Immature natural killer cell (primary cell): ENCODE measurements at regions not wholly inside any gene's neighbourhood (a gene's known extent, or its start where the extent isn't known, plus 50 kb on each side); places are given as distances from the start of the nearest gene placed in this dataset.

Experiments used
- DNase-seq, 3 donors: peaks; one replicate each; pipeline ENCODE4 v3.0.0; 2022; ENCODE audit warnings: mixed read lengths in 1 of 3
- H3K27ac Mint-ChIP-seq, 6 donors: one replicate each; pipeline ENCODE4 v1.8.0; 2020; ENCODE audit warnings: mixed read lengths in 6 of 6, mild to moderate bottlenecking in 5 of 6, inconsistent platforms in 4 of 6, moderate library complexity in 3 of 6
- H3K27me3 Mint-ChIP-seq, 3 donors: one replicate each; pipeline ENCODE4 v1.8.0; 2020 to 2021; ENCODE audit warnings: low read depth in 3 of 3, mild to moderate bottlenecking in 3 of 3, mixed read lengths in 3 of 3, moderate library complexity in 3 of 3, inconsistent platforms in 1 of 3
- H3K36me3 Mint-ChIP-seq, 3 donors: one replicate each; pipeline ENCODE4 v1.8.0; 2020; ENCODE audit warnings: mixed read lengths in 3 of 3, inconsistent platforms in 2 of 3, mild to moderate bottlenecking in 2 of 3
- H3K4me1 Mint-ChIP-seq, 2 donors: one replicate each; pipeline ENCODE4 v1.8.0; 2020; ENCODE audit warnings: inconsistent platforms in 2 of 2, mild to moderate bottlenecking in 2 of 2, mixed read lengths in 2 of 2, moderate library complexity in 1 of 2
- H3K4me3 Mint-ChIP-seq, 5 donors: one replicate each; pipeline ENCODE4 v1.8.0; 2020; ENCODE audit warnings: mild to moderate bottlenecking in 5 of 5, mixed read lengths in 5 of 5, inconsistent platforms in 3 of 5, moderate library complexity in 3 of 5
- H3K9me3 Mint-ChIP-seq, 6 donors: one replicate each; pipeline ENCODE4 v1.8.0; 2020; ENCODE audit warnings: mild to moderate bottlenecking in 6 of 6, mixed read lengths in 6 of 6, inconsistent platforms in 4 of 6, moderate library complexity in 3 of 6

GRCh38 chr2:14301331-14301730, 331.2 kb upstream of the LRATD1 start:
- DNase-seq = no peak
- H3K27ac Mint-ChIP-seq = no peak overlapping the region
- peaks cover 4 to 13% (median 10%) of the 10 kb centered on the region in 6 donors for H3K9me3 Mint-ChIP-seq
- no peak overlapping the region for H3K4me3 Mint-ChIP-seq
- H3K4me1 Mint-ChIP-seq = no peaks in the 10 kb centered on the region
- no peaks in the 10 kb centered on the region for H3K27me3 Mint-ChIP-seq
- H3K36me3 Mint-ChIP-seq = no peaks in the 10 kb centered on the region

GRCh38 chr2:14303366-14304115, 329.0 kb upstream of the LRATD1 start:
- peaks cover 0 to 2% (median 0%) of the 10 kb centered on the region in 3 donors for H3K27me3 Mint-ChIP-seq
- no peak overlapping the region for H3K4me3 Mint-ChIP-seq
- H3K27ac Mint-ChIP-seq = no peak overlapping the region
- no peaks in the 10 kb centered on the region for H3K36me3 Mint-ChIP-seq
- H3K9me3 Mint-ChIP-seq = peaks cover 4 to 24% (median 10%) of the 10 kb centered on the region in 6 donors
- DNase-seq = no peak
- no peaks in the 10 kb centered on the region for H3K4me1 Mint-ChIP-seq

GRCh38 chr2:14304326-14304725, 328.2 kb upstream of the LRATD1 start:
- Mint-ChIP-seq H3K27me3 (peaks cover 0 to 2% (median 0%) of the 10 kb centered on the region in 3 donors), H3K36me3 (no peaks in the 10 kb centered on the region)

DNA sequence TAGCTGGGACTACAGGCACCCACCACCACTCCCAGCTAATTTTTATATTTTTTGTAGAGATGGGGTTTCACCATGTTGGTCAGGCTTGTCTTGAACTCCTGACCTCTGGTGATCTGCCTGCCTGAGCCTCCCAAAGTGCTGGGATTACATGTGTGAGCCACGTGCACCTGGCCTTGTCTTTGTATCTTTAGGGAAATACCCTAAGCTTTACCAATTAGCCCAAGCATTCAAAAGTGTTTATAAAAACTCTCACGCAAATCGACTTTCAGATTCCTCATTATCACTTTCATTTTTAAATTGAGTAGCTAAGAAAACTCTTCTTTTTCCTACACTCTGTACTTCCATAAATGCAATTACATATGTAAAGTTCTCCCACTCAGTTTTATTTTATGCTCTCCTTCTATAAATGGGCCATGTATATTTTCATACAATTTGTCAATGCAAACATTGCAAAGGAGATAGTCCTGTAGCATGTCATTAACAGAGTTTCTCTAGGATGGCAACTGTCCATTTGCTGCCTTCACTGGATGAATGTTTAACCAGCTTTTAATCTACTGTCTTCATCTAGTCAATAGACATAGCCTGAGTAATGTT, 326.2 kb upstream of the LRATD1 start:
- no peaks in the 10 kb centered on the region for H3K4me1 Mint-ChIP-seq
- peaks cover 0 to 4% (median 0%) of the 10 kb centered on the region in 3 donors for H3K36me3 Mint-ChIP-seq
- peaks cover 5 to 39% (median 17%) of the 10 kb centered on the region in 6 donors for H3K9me3 Mint-ChIP-seq
- no peak for DNase-seq
- no peak overlapping the region for H3K4me3 Mint-ChIP-seq
- no peak overlapping the region for H3K27ac Mint-ChIP-seq
- peaks cover 0 to 2% (median 0%) of the 10 kb centered on the region in 3 donors for H3K27me3 Mint-ChIP-seq

More at GRCh38 chr2:14304326-14304725, 328.2 kb upstream of the LRATD1 start:
- Mint-ChIP-seq H3K4me3 (no peak overlapping the region), H3K27ac (no peak overlapping the region), H3K9me3 (peaks cover 7 to 22% (median 9%) of the 10 kb centered on the region in 6 donors), H3K4me1 (no peaks in the 10 kb centered on the region)
- DNase-seq = no peak

- Mint-ChIP-seq H3K27ac (no peak overlapping the region), H3K4me3 (no peak overlapping the region), H3K9me3 (peaks cover 7 to 38% (median 17%) of the 10 kb centered on the region in 6 donors), H3K36me3 (peaks cover 0 to 4% (median 0%) of the 10 kb centered on the region in 3 donors), H3K4me1 (no peaks in the 10 kb centered on the region), H3K27me3 (peaks cover 0 to 3% (median 0%) of the 10 kb centered on the region in 3 donors)
- no peak for DNase-seq
Observed at GRCh38 chr2:14313341-14313740, 319.2 kb upstream of the LRATD1 start.

- no peak overlapping the region for H3K27ac Mint-ChIP-seq
- H3K27me3 Mint-ChIP-seq = peaks cover 0 to 3% (median 0%) of the 10 kb centered on the region in 3 donors
- H3K4me1 Mint-ChIP-seq = no peaks in the 10 kb centered on the region
- H3K9me3 Mint-ChIP-seq = peaks cover 6 to 39% (median 11%) of the 10 kb centered on the region in 6 donors
- DNase-seq = no peak
- H3K36me3 Mint-ChIP-seq = no peaks in the 10 kb centered on the region
- H3K4me3 Mint-ChIP-seq = no peak overlapping the region
Observed at GRCh38 chr2:14316594-14316993, 315.9 kb upstream of the LRATD1 start.

GRCh38 chr2:14321357-14321756, 311.2 kb upstream of the LRATD1 start:
- Mint-ChIP-seq H3K36me3 (no peaks in the 10 kb centered on the region), H3K9me3 (peaks cover 0 to 33% (median 3%) of the 10 kb centered on the region in 6 donors), H3K27ac (no peak overlapping the region), H3K27me3 (no peaks in the 10 kb centered on the region), H3K4me1 (no peaks in the 10 kb centered on the region), H3K4me3 (no peak overlapping the region)
- DNase-seq = no peak

GRCh38 chr2:14322306-14322705, 310.2 kb upstream of the LRATD1 start:
- Mint-ChIP-seq H3K27ac (no peak overlapping the region), H3K27me3 (no peaks in the 10 kb centered on the region), H3K4me1 (no peaks in the 10 kb centered on the region), H3K9me3 (peaks cover 0 to 33% (median 3%) of the 10 kb centered on the region in 6 donors), H3K4me3 (no peak overlapping the region), H3K36me3 (no peaks in the 10 kb centered on the region)
- DNase-seq = no peak

DNA sequence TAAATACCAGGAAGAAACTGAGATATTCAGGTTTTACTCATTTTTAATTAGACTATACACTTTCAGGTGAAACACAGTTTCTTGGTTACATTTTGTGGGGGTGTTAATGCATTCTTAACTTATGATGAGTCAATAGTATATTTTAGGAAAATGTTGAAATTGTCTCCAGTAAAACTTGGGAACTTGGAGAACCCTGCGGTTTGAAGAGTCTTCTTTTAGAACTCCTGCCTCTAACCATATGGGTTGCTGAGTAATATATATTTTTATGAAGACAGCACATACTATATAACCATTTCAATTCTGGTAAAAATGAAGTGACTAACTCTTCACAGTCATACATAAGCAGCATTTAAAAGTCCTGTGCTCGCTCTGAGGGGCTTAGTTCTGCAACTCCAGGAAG, 308.2 kb upstream of the LRATD1 start:
- no peak for DNase-seq
- no peaks in the 10 kb centered on the region for H3K4me1 Mint-ChIP-seq
- no peak overlapping the region for H3K27ac Mint-ChIP-seq
- no peaks in the 10 kb centered on the region for H3K36me3 Mint-ChIP-seq
- peaks cover 3 to 42% (median 5%) of the 10 kb centered on the region in 6 donors for H3K9me3 Mint-ChIP-seq
- no peaks in the 10 kb centered on the region for H3K27me3 Mint-ChIP-seq
- no peak overlapping the region for H3K4me3 Mint-ChIP-seq

GRCh38 chr2:14330884-14331283, 301.6 kb upstream of the LRATD1 start:
- H3K27me3 Mint-ChIP-seq = peaks cover 0 to under 1% (median 0%) of the 10 kb centered on the region in 3 donors
- H3K36me3 Mint-ChIP-seq = no peaks in the 10 kb centered on the region
- no peak overlapping the region for H3K4me3 Mint-ChIP-seq
- no peaks in the 10 kb centered on the region for H3K4me1 Mint-ChIP-seq
- H3K27ac Mint-ChIP-seq = no peak overlapping the region
- DNase-seq = no peak
- peaks cover 0 to 26% (median 9%) of the 10 kb centered on the region in 6 donors for H3K9me3 Mint-ChIP-seq

DNA sequence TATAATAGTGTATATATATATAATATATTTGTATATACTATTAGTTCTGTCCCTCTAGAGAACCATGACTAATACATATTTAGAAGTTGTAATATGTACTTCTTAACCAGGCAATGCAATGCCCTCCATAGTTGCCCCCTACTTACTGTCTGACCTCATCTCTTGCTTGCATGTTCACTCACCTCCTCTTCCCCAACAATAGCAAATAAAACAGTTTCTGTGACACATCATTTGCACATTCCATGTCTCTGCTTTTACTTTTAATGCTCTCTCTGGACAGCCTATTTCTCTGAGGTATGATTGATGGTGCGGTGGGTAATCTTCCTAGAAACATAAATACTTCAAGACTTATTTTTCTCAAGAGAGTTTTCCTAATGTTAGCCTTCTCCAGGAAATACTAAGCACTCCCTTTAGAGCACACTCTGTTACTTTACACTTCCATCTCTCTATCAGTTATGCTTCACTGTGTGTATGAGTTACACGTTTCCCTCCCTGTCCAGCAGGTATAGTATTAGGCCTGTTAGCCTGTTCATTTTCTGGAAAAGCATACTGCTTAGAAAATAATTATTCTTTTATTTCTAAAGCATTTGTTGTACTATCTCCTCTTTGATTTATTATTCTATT, 295.6 kb upstream of the LRATD1 start:
- DNase-seq = no peak
- peaks cover 0 to 6% (median 0%) of the 10 kb centered on the region in 3 donors for H3K27me3 Mint-ChIP-seq
- peaks cover 6 to 21% (median 15%) of the 10 kb centered on the region in 6 donors for H3K9me3 Mint-ChIP-seq
- no peak overlapping the region for H3K27ac Mint-ChIP-seq
- H3K36me3 Mint-ChIP-seq = no peaks in the 10 kb centered on the region
- H3K4me1 Mint-ChIP-seq = no peaks in the 10 kb centered on the region
- H3K4me3 Mint-ChIP-seq = no peak overlapping the region

- Mint-ChIP-seq H3K4me1 (no peaks in the 10 kb centered on the region), H3K9me3 (peaks cover 3 to 15% (median 14%) of the 10 kb centered on the region in 6 donors), H3K27ac (no peak overlapping the region), H3K36me3 (no peaks in the 10 kb centered on the region), H3K27me3 (peaks cover 0 to 6% (median 0%) of the 10 kb centered on the region in 3 donors), H3K4me3 (no peak overlapping the region)
- DNase-seq = no peak
Observed at GRCh38 chr2:14340703-14341102, 291.8 kb upstream of the LRATD1 start.

DNA sequence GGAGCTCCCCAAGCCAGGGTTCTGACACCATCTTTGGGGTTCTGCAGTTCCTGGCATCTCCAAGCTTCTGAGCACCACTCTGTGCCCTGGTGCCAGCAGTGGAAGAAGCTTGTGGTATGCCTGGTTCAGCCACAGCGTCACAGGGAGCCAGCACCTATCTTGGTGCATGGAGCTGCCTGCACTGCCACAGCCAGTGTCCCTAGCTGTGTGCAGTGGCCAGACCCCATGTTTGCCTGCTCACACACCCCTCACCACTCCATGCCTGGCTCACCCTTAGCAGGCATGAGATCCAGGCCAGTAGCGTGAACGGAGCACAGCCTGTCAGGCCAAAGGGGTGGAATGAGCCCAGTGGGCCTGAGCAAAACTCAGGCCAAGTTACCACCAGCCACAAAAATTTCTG, 290.2 kb upstream of the LRATD1 start:
- no peak overlapping the region for H3K27ac Mint-ChIP-seq
- H3K36me3 Mint-ChIP-seq = no peaks in the 10 kb centered on the region
- DNase-seq = no peak
- H3K9me3 Mint-ChIP-seq = peaks cover 0 to 23% (median 14%) of the 10 kb centered on the region in 6 donors
- no peaks in the 10 kb centered on the region for H3K4me1 Mint-ChIP-seq
- no peak overlapping the region for H3K4me3 Mint-ChIP-seq
- H3K27me3 Mint-ChIP-seq = peaks cover 0 to 6% (median 0%) of the 10 kb centered on the region in 3 donors

- peaks cover 0 to 4% (median 0%) of the 10 kb centered on the region in 3 donors for H3K36me3 Mint-ChIP-seq
- DNase-seq = no peak
- H3K27ac Mint-ChIP-seq = no peak overlapping the region
- no peaks in the 10 kb centered on the region for H3K4me1 Mint-ChIP-seq
- no peak overlapping the region for H3K4me3 Mint-ChIP-seq
- H3K27me3 Mint-ChIP-seq = peaks cover 0 to 5% (median 4%) of the 10 kb centered on the region in 3 donors
- peaks cover 7 to 34% (median 13%) of the 10 kb centered on the region in 6 donors for H3K9me3 Mint-ChIP-seq
Observed at GRCh38 chr2:14344355-14344754, 288.2 kb upstream of the LRATD1 start.
